NCI-H1048 (cell line): ENCODE measurements at regions not wholly inside any gene's neighbourhood (a gene's known extent, or its start where the extent isn't known, plus 50 kb on each side); places are given as distances from the start of the nearest gene placed in this dataset.

Experiments used
- DNase-seq: peaks from one replicate; lab custom pipeline; 2025; lab: John Stamatoyannopoulos, UW

DNA sequence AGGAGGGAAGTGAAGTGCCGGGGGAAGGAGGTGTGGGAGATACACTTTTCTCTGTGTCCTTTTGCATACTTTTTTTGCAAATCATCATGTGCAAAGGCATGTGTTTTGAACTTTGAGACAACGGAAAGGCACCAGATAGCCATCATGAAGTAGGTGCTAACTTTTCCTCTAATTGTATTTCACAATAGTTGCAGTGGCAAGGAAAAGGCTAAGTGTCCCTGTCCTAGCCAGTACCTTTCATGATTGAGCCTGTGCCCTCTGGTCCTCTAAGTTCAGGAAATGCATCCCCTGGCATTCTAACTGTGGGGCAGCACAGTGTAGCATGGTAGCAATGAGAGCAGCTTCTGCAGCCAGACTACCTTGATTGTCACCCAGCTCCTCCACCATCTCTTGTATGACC, 186.2 kb downstream of the ADSS2 start:
- no peak for DNase-seq

DNA sequence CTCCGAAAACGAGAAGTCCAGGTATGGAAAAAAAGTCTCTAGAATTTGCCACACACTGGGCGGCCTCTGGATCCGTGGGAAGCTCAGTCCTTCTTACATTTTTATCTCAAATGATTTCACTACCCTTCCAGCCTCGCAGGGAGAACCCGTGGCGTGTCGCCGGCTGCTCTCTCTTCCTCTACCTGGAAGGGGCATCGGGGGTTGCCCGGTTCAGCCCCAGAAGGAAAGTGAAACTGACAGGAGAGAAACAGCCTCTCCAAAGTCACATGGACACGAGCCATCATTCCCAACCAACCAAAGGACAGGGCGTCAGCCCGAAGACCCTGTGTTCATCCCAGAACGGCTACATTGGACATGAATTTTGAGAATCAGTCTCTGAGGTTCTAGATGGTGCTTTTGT, 182.5 kb downstream of the ADSS2 start:
- no peak for DNase-seq

DNA sequence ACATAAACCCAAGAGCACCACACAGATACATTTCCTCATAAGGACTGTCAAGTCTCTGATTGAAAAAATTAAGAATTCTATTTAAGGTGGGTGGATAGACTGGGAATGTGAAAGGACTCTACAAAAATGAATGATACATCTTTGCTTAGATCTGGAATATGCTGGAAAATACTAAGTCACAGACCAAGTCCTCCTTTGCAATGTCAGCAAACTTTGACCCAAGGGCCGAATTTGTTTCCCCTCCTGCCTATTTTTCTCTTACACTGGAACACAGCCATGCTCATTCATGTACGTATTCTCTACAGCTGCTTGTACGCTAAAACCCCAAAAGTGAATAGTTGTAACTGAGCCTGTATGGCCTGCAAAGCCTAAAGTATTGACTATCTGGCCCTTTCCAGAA, 180.7 kb downstream of the ADSS2 start:
- DNase-seq: no peak

DNA sequence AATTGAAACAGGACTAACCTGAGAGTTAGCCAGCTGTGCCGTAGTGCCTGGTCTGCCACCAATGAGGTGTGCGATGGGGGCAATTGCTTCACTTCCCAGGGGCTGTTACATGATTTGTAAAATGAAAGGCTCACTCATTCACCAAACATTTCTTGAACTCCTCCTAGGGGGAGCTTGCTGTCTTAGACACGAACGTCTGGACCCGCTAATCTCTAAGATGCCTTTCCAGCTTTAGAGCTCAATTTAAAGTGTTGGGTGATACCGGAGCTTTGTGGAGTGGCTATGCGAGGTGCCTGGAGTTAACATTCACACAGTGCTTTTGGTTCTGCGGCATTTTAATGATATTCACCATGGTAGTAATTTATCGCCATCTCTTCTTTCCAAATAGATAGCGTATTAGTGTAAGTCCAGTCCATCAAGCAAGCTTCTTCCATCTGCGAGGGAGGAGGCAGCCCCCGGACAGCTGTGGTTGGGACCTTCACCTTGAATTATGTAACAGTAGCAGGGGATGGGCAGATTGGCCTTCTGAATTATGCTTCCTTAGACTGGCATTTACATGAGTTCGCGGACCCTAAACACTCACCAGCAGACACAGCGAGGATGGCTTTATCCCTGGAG, 179.9 kb downstream of the ADSS2 start:
- no peak for DNase-seq

DNA sequence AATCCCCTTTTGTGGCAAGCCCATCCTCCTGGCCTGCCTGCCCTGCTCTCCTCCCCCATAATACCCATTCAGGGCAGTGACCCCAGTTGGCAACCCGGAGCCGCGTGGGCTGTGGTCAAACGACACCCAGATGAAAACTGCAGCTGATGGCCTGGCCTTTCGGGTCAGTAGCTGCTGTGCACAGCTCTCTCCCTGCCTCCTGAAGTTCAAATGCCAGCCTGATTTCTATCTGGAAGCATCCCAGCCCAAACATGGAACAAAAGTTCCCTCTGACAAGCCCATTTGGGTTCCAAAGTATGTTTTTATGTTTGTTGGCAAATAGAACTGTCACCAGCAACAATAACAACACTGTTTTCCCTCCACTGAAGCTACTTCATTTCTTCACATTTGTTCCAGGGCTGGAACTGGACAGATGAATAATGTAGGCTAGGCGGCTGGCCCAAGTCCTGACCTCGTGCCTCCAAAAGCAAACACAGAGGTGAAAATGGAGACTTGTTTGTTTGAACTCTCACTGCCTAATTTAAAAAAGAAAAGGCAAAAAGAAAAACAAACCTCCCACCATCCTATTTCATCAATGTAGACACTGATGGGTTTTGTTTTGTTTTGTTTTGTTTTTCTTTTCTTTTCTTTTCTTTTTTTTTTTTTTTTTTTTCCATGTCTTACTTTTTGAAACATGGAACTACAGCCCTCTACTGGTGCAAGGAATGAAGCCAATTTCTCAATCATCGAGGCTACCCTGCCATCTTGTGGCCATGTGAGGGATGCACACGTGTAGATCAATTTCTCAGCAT, 179.0 kb downstream of the ADSS2 start:
- DNase-seq: peak; percentile 56

DNA sequence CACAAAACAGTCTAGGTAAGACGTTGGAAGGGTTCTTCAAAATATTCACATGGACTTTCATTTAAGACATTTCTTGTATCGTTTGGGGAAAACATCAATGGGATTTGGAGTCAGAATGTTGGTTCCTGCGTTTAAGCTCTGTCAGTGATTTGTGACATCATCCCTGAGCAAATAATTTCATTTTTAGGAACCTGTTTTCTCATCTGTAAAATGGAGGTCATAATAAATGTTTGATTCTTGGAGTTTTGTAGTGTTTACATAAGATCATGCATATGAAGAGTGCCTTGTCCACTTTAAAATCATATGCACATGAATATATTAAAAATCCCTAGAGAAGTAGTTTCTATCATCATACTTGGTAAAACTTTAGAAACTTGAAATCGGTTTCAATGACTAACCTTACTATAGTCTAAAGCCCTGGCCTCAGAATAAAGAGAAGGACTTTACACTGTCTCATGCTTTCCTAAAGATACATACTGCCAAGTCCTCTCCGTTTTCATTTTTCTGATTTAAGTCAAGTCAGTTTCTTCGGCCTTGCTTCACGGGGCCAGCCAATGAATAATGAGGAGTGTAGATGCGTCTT, 178.4 kb downstream of the ADSS2 start:
- DNase-seq: no peak

DNA sequence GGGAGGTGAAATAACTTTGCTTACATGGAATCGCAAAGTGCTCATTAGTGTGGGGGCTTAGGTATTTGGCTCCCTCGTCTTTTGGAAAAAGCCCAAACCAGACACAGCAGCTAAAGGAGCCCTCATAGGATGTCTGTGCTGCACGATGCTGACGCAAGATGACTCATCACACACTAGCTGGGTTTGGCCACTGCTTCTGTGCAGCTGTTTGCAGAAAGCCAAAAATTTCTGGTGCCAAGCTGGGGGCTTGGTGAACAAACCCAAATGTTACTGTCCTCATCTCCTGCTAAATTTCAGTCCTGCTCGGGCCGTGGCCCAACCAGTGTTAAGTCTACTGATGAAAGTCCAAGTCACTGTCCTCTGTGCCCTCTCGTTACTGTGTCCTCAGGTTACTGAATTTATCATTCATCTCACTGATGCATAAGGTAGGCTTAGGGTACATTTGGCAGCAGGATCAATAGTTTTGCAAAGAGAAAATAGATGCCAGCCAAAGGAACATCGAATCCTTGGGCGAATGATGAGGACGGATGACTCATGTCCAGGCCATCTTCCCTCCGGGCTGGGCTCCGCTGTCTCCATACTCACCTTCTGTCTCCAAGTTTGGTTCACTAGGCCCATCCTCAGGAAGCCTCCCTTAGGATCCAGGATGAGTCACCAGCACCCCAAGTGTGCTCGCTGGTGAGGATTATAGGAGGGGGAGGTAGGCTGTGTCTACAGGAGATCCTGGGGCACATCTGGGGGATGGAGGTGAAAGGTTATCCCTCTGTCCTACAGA, 177.7 kb downstream of the ADSS2 start:
- DNase-seq: no peak

DNA sequence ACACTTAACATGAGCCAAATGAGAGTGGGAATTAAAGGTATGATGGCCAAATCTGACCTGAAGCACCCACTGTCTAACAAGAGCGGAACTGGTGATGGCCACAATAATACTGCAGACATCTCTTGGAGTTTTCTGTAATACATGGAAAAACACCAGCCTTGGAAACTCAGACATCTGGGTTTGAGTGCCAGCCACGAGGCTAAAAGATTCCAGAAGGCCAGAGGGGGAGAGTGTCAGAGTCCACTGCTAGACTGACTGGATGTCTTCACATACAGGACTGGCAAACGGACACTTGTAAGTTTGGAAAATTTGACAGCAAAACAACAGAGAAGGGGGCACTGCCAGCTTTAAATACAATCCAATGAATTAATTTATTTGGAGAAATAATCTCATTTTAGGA, 175.1 kb downstream of the ADSS2 start:
- no peak for DNase-seq

DNA sequence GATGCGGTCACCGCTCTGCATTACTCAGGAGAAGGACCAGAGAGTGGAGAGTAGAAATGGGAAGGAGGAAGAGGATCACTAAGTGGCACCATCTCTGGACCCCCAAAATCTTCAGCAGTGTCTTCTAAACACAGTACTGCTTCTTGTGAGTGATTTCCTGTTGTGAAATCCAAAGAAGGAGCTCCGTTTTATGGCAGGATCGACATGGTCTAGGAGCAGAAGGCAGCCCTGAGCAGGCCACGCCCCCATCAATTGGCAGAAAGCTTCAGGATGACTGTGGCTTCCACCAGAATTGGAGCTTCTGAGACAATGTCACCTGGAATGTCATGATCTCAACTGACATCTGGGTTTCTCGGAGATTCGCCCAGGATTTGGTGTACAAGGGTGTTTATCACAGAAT, 171.5 kb downstream of the ADSS2 start:
- no peak for DNase-seq

DNA sequence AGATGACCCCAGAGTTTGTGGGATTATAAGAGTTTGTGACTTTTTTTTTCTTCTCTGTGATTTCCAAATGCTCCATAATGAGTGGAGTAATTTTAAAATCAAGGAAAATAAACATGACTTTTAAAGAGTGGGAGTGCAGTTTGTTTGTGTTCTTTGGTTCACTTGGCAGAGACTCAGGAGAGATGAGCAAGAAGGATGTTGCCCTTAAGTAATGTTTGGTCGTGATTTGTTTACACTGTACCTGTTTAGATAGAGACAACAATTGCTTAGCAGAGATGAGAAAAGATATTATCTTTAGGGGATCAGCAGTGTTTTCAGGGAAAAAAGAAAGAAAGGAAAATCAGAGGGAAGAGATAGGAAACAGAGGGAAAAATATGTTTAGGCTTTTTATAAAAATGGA, 170.8 kb downstream of the ADSS2 start:
- DNase-seq: no peak

DNA sequence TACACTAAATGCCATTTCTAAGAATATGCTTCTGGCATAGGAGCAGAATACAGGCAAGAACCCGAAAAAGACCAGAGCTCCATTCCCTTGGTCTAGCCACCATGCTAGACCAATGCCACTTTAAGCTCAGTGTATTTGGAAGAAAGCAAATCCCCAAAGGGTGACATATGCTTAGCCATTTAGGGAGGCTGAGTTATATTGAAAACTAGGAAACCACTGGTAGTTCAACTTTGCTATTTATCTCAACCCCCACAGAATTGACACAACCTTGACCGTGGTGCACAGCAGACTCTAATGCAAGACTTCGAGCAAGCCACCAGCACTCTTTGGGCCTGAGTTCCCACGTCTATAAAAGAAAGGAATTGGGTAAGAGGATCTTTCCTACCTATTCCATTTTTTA, 167.9 kb downstream of the ADSS2 start:
- DNase-seq: no peak

DNA sequence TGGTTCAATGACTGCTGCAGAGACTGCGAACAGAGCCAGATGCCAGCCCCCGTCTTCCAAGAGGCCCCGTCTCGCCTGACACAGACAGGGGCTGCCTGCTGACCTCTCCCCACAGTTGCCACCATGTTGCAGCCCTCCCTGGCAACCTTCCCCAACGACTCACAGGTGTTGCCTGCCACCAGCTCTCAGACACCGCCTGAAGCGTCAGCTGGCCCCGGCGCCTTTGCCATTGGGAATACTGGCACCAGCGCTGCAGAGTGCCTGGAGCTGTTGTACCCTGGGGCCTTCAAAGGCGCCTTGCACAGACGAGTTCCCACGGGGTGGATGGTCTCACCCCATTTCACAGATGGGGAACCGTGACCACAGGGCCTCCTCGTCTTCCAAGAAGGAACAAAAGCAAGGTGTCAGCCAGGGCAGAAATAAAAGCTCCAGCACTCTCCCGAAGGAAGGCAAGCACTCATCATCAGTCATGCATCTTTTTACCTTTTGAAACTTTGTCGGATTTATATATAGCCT, 167.0 kb downstream of the ADSS2 start:
- no peak for DNase-seq

DNA sequence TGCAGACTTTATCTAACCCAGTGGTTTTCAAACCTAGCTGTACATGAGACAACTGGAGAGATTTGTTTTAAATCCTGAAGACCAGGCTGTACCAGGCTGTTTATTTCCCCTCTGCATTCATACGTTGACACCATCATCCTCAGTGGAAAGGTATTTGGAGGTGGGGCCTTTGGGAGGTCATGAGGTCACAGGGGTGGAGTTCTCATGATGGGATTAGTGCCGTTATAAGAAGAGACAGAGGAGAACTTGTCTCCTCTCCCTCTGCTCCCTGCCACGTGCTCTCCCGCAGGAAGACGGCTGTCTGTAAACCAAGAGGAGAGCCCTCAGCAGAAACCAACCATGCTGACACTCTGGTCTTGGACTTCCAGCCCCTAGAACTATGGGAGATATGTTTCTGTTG, 165.4 kb downstream of the ADSS2 start:
- no peak for DNase-seq

DNA sequence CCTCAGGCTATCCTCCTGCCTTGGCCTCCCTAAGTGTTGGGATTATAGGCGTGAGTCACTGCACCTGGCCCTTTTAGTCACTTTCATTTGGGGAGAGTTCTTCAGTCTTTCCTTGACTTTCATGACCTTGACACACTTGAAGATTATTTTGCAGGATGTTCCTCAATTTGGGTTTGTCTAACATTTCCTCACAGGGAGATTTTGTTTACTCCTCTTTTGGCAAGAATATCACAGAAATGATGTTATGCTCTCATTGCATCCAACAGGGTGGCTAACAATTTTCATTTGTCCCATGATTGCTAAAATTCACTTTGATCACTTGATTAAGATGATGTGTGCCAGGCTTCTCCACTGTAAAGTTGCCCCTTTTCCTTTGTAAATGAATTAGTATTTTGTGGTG, 164.0 kb downstream of the ADSS2 start:
- no peak for DNase-seq

DNA sequence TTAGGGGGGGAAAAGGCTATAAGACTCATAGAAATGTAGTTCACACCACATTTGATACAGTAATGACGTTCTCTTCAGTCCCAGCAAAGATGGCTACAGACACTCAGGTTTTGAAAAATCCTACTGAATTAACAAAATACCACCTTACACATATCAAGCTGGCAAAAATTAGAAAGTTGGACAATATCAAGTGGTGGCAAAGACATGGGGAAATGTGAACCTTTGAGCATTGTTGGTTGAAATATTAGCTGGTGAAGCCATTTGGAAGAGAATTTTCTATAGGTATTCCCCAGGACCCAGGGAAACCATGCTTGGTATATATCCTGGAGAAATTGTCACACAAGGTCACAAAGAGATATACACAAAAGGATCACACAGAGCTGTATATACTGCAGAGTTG, 163.0 kb downstream of the ADSS2 start:
- DNase-seq: no peak

DNA sequence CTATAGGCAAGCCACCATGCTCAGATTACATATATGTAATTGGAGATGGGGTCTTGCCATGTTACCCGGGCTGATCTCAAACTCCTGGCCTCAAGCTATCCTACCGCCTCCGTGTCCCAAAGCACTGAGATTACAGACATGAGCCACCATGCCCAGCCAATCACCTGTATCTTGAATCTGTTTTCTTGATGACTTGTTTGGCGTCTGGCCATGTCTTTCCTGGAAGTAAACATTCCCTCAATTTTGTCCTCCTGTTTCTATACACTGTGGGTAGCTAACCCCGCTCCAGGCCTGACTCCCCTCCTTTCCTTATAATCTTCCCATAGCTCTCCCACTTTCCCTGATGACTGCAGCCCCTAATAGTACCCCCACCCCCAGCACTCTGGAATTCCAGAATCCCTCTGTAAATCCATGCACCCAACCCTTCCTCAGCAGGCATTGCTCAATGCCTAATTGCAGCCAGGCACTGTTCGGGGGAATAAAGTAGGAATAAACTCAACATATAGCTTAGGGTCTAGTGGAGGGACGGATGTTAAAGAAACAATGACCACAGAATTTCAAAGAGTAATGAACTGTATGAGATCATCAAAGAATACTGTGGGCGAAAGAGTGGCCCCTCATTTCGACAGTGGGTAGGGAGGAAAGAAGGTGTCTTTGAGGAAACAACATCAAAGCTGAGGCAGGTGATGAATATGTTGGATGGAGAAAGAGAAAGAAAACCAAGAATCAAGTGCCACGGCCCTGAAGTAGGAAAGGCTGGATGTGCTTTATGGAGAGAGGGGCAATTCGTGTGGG, 161.5 kb downstream of the ADSS2 start:
- DNase-seq: no peak

DNA sequence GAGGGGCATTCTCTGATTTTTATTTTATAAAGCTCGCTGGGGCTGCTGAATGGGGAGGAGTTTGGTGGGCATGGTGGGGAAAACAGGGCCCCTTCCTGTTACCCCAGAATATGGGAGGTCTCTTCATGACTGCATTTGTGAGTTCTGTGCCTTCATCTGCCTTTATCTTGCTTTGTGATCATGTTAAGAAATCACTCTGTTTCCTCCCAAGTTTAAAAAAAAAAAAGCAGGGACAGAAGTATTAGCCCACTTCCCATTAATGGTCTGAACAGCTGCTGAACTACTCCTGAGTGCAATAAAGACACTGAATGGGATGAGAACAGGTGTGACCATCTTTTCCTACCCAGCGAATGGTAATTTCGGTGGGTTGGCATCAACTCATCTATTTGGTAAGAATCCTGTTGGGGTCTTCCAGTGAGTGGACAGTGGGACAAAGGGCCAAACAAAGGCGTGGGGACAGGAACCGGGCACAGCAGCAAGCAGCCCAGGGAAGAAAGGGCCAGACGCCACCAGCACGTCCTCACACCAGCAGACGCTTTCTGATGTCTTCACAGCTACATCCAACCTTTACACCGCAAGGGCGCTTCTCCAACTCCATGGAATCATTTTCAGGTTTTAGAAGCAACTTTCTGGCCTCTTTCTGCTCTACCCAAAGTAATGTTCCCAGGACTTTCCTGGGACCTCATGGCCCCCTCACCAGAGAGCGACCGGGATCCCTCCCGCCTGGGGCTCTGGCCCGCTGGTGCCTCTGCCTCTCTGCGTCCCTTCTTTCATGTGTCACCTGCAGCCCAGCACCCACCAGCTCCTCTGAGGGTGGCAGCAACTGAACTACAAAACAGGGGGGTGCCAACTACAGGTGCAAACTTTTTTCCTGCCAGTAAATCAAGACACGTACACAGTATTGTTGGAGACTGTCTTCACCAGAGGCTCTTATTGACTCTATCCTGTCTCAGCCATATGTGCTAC, 160.2 kb downstream of the ADSS2 start:
- no peak for DNase-seq

DNA sequence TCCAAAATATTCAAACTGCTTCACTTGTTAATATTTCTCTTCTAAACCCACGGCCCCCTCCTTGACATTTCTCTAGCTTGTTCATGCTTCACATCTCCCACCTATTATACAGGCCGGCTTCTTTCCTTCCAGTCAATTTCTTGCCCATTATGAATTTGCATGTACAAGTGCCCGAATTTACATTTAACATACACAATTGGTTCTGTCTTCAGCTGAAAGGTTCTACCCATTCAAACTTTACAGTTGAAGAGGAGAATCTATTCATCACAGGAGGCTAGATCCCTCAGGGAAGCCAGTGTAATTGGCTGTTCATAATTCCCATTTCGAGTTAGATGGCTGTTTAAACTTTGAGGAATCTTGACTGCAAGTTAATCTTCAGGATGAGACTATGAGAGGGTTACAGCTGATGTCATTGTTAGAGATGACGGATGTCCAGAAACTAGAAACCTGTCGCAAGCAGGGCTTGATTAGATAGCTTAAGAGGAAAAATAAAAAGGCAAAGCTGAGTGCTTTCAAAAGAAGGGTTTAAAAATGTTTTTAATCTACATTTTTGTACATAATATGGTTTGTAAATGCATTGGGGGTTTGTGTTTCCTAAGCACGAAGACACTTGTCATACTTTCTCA, 157.0 kb downstream of the ADSS2 start:
- peak; percentile 81 for DNase-seq

DNA sequence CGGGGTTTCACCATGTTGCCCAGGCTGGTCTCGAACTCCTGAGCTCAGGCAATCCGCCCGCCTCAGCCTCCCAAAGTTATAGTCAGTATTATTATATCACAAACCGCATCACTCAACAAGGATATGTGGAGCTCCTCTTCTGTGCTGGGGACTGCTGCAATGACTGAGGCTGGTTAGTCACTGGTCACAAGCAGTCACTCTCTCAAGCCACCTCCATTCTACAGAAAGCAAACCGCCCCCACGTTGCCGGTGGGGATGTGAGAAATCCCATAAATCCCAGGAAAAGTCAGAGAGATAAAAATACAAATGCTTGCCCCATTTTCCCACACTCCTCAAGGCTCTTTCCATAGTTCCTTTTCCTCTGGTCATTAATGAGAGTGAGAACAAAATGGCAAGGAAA, 155.7 kb downstream of the ADSS2 start:
- DNase-seq: no peak

DNA sequence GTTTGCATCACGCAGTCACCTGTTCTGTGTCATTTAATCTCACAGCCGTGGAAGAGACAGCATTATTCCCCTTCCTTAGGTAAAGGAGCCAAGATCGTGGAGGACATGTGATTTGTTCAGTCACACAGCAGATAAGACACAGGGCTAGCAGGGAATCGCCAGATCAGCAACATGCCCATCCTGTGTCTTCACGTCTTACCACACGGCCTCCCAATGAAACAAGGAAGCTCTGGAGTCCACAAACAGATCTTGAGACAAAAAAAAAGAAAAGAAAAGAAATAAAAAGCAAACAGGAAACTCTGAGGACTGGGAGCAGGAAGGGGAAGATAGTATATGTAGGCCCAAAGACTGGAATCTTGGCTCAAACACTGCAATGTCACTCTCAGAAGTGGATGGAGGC, 155.3 kb downstream of the ADSS2 start:
- no peak for DNase-seq
